Neutrophil (primary cell): ENCODE measurements at regions not wholly inside any gene's neighbourhood (a gene's known extent, or its start where the extent isn't known, plus 50 kb on each side); places are given as distances from the start of the nearest gene placed in this dataset.

Experiments used
- H3K27ac ChIP-seq: fragments of 200-600 bp; sonication (generic); 2 replicates; pipeline ENCODE4 v1.5.1; 2016; ENCODE audit warnings: mild to moderate bottlenecking, moderate library complexity
- H3K27me3 ChIP-seq: fragments of 200-600 bp; sonication (generic); 2 replicates; pipeline ENCODE4 v1.6.0; 2016; ENCODE audit warnings: mild to moderate bottlenecking
- H3K36me3 ChIP-seq: fragments of 200-600 bp; sonication (generic); 2 replicates; pipeline ENCODE4 v1.5.1; 2017
- H3K4me1 ChIP-seq, 2 experiments: fragments of 200-600 bp in 1 of 2; sonication (generic) in 1 of 2; 1 replicate in 1 of 2; 2 replicates in 1 of 2; pipeline versions ENCODE4 v1.5.1 to v1.6.1; 2013 to 2016; ENCODE audit warnings: low read depth in 1 of 2, low read length in 1 of 2, mild to moderate bottlenecking in 1 of 2, moderate library complexity in 1 of 2; ENCODE audit not compliant: control insufficient read depth in 1 of 2, insufficient read depth in 1 of 2
- H3K4me3 ChIP-seq, 2 experiments: fragments of 200-600 bp in 1 of 2; sonication (generic) in 1 of 2; 1 replicate in 1 of 2; 2 replicates in 1 of 2; pipeline ENCODE4 v1.5.1; 2013 to 2016; ENCODE audit warnings: low read depth in 1 of 2, low read length in 1 of 2, mild to moderate bottlenecking in 1 of 2, moderate library complexity in 1 of 2
- H3K9me3 ChIP-seq: fragments of 200-600 bp; sonication (generic); 2 replicates; pipeline ENCODE4 v1.5.1; 2016
- CTCF ChIP-seq: fragments of 200-600 bp; sonication (generic); IDR thresholded peaks from 2 replicates; pipeline ENCODE4 v1.5.1; 2016; ENCODE audit warnings: antibody characterized with exemption

- no peaks in the 10 kb centered on the region for H3K4me1 ChIP-seq
These were observed 141.3 kb upstream of the ZNF438 start for GRCh38 chr10:31172925-31173324.

GRCh38 chr10:31173752-31174151 lies 142.1 kb upstream of the ZNF438 start:
- H3K9me3 ChIP-seq = no peaks in the 10 kb centered on the region
- no peaks in the 10 kb centered on the region for H3K4me1 ChIP-seq
- H3K27ac ChIP-seq = no peak overlapping the region
- no peaks in the 10 kb centered on the region for H3K36me3 ChIP-seq
- no peak overlapping the region for H3K4me3 ChIP-seq
- TF ChIP-seq CTCF = no peak
- H3K27me3 ChIP-seq = no peaks in the 10 kb centered on the region

More at GRCh38 chr10:31172925-31173324, 141.3 kb upstream of the ZNF438 start:
- no peak overlapping the region for H3K4me3 ChIP-seq
- no peaks in the 10 kb centered on the region for H3K27me3 ChIP-seq
- H3K9me3 ChIP-seq = no peaks in the 10 kb centered on the region
- no peak overlapping the region for H3K27ac ChIP-seq
- TF ChIP-seq CTCF = no peak
- H3K36me3 ChIP-seq = no peaks in the 10 kb centered on the region

GRCh38 chr10:31179091-31179680 lies 139.8 kb upstream of the ZEB1 start:
- Histone ChIP-seq H3K27ac (no peak overlapping the region), H3K4me3 (no peak overlapping the region), H3K27me3 (no peaks in the 10 kb centered on the region), H3K36me3 (no peaks in the 10 kb centered on the region), H3K4me1 (no peaks in the 10 kb centered on the region), H3K9me3 (no peaks in the 10 kb centered on the region)
- TF ChIP-seq CTCF = no peak

GRCh38 chr10:31186225-31187000 lies 132.6 kb upstream of the ZEB1 start:
- TF ChIP-seq CTCF = no peak
- Histone ChIP-seq H3K27me3 (no peaks in the 10 kb centered on the region), H3K9me3 (no peaks in the 10 kb centered on the region), H3K4me3 (no peak overlapping the region), H3K36me3 (no peaks in the 10 kb centered on the region), H3K4me1 (no peaks in the 10 kb centered on the region), H3K27ac (no peak overlapping the region)

GRCh38 chr10:31187182-31187581 lies 131.8 kb upstream of the ZEB1 start:
- Histone ChIP-seq H3K27me3 (no peaks in the 10 kb centered on the region), H3K9me3 (no peaks in the 10 kb centered on the region), H3K4me1 (no peaks in the 10 kb centered on the region), H3K27ac (no peak overlapping the region), H3K36me3 (no peaks in the 10 kb centered on the region), H3K4me3 (no peak overlapping the region)
- TF ChIP-seq CTCF = no peak
